HepG2 (cell line): ENCODE measurements at regions not wholly inside any gene's neighbourhood (a gene's known extent, or its start where the extent isn't known, plus 50 kb on each side); places are given as distances from the start of the nearest gene placed in this dataset.

Source experiments
- ATAC-seq: fragments of 200-7000 bp; cut with Tn5 transposase; 3 replicates; pipeline ENCODE4 v1.9.1; 2020; ENCODE audit warnings: mild to moderate bottlenecking, moderate library complexity
- BruUV-seq: library from RNA; stranded (reverse); fragments of 400-500 nt; replicated peaks from 2 replicates; lab custom pipeline; 2021; lab: Mats Ljungman, UMichigan
- CTCF ChIA-PET: fragments of 300-600 bp; formaldehyde crosslinking; extraction: SDS; loops from one replicate; lab custom pipeline; 2021; ENCODE audit warnings: low total read pairs, inconsistent platforms, low intra/inter-chr PET ratio; lab: Yijun Ruan, JAX
- POLR2A ChIA-PET: fragments of 350-600 bp; sonication (Branson Sonifier 250); formaldehyde crosslinking; loops from one replicate; lab custom pipeline; 2020; ENCODE audit warnings: antibody characterized with exemption, inconsistent platforms; lab: Yijun Ruan, JAX
- DNase-seq: peaks from one replicate; pipeline ENCODE4 v3.0.0-alpha.2; 2015; ENCODE audit warnings: low spot score
- FAIRE-seq: peaks from 3 replicates; lab custom pipeline; 2011; peaks lifted over from hg19 to GRCh38; lab: Jason Lieb, UNC
- H2AFZ ChIP-seq: one replicate; pipeline ENCODE4 v1.6.1; 2011; ENCODE audit warnings: low read length, inconsistent platforms
- H3K27ac ChIP-seq: fragments of 300-600 bp; 3 replicates; pipeline ENCODE4 v1.8.0; 2011; ENCODE audit warnings: mixed run types, mild to moderate bottlenecking, mixed read lengths, low read length, inconsistent platforms; ENCODE audit not compliant: insufficient read depth; ENCODE audit errors: extremely low read length
- H3K27me3 ChIP-seq, 2 experiments: fragments of 200-600 bp in 1 of 2; 2 replicates in 1 of 2; 3 replicates in 1 of 2; pipeline versions ENCODE4 v1.6.0 to v1.8.0; 2011; ENCODE audit warnings: low read length in 2 of 2, mild to moderate bottlenecking in 2 of 2, moderate library complexity in 2 of 2, inconsistent platforms in 1 of 2; ENCODE audit not compliant: insufficient read depth in 2 of 2, control insufficient read depth in 1 of 2
- H3K36me3 ChIP-seq, 2 experiments: fragments of 200-600 bp in 1 of 2; replicated peaks in 1 of 2; 2 replicates in 1 of 2; 3 replicates in 1 of 2; pipeline versions ENCODE4 v1.5.1 to v1.8.0; 2011; ENCODE audit warnings: low read length in 2 of 2, inconsistent platforms in 1 of 2; ENCODE audit not compliant: insufficient read depth in 2 of 2, control insufficient read depth in 1 of 2
- H3K4me1 ChIP-seq: 2 replicates; pipeline ENCODE4 v1.5.1; 2012; ENCODE audit warnings: low read length, inconsistent platforms; ENCODE audit not compliant: insufficient read depth
- H3K4me2 ChIP-seq: 2 replicates; pipeline ENCODE4 v1.6.0; 2011; ENCODE audit warnings: low read depth, low read length, inconsistent platforms
- H3K4me3 ChIP-seq, 3 experiments: fragments of 200-600 bp in 1 of 3; sonication (generic), shearing (Covaris generic) in 1 of 3; replicated peaks in 1 of 3; 2 replicates each; pipeline ENCODE4 v1.5.1; 2011 to 2016; ENCODE audit warnings: low read length in 3 of 3, inconsistent platforms in 2 of 3, low read depth in 2 of 3, mild to moderate bottlenecking in 2 of 3, control low read depth in 1 of 3, mixed read lengths in 1 of 3; ENCODE audit not compliant: insufficient read depth in 1 of 3
- H3K79me2 ChIP-seq: one replicate; pipeline ENCODE4 v1.6.1; 2011; ENCODE audit warnings: low read length, inconsistent platforms; ENCODE audit not compliant: insufficient read depth
- H3K9ac ChIP-seq: 2 replicates; pipeline ENCODE4 v1.6.0; 2011; ENCODE audit warnings: mild to moderate bottlenecking, low read depth, low read length, inconsistent platforms; ENCODE audit not compliant: insufficient read depth
- H3K9me3 ChIP-seq: 2 replicates; pipeline ENCODE4 v1.5.1; 2012; ENCODE audit warnings: mild to moderate bottlenecking, low read length
- H4K20me1 ChIP-seq: 2 replicates; pipeline ENCODE4 v1.6.0; 2011; ENCODE audit warnings: inconsistent platforms, mild to moderate bottlenecking, low read length, moderate library complexity; ENCODE audit not compliant: insufficient read depth
- KMT2A ChIP-seq: sonication (generic); formaldehyde crosslinking; IDR thresholded peaks from 2 replicates; pipeline ENCODE4 v1.4.0; 2020; ENCODE audit warnings: missing genetic modification reagents
- PITX1 ChIP-seq: sonication (generic); formaldehyde crosslinking; IDR thresholded peaks from 2 replicates; pipeline ENCODE4 v1.5.1; 2020; ENCODE audit warnings: mild to moderate bottlenecking, missing genetic modification reagents
- PTBP1 ChIP-seq: fragments of 200-400 bp; formaldehyde crosslinking; IDR thresholded peaks from 2 replicates; pipeline ENCODE4 v1.6.1; 2018; ENCODE audit warnings: low read length, low read depth; ENCODE audit not compliant: poor library complexity, severe bottlenecking
- SIN3A ChIP-seq: IDR thresholded peaks from 2 replicates; pipeline ENCODE4 v1.6.1; 2011; ENCODE audit warnings: low read depth, mild to moderate bottlenecking, control low read depth, low read length, borderline replicate concordance
- TARDBP ChIP-seq: sonication (generic); formaldehyde crosslinking; IDR thresholded peaks from 2 replicates; pipeline ENCODE4 v1.8.0; 2022; ENCODE audit warnings: mild to moderate bottlenecking, missing genetic modification reagents
- TBP ChIP-seq: sonication (generic); formaldehyde crosslinking; IDR thresholded peaks from 2 replicates; pipeline ENCODE4 v1.5.0; 2020; ENCODE audit warnings: missing genetic modification reagents
- XBP1 ChIP-seq: sonication (generic); formaldehyde crosslinking; IDR thresholded peaks from 2 replicates; pipeline ENCODE4 v1.5.0; 2020; ENCODE audit warnings: missing genetic modification reagents
- ZNF136 ChIP-seq: sonication (generic); formaldehyde crosslinking; IDR thresholded peaks from 2 replicates; pipeline ENCODE4 v1.8.1; 2022; ENCODE audit warnings: low read depth, mild to moderate bottlenecking, moderate library complexity, missing genetic modification reagents
- ZNF160 ChIP-seq: sonication (generic); formaldehyde crosslinking; IDR thresholded peaks from 2 replicates; pipeline ENCODE4 v1.8.0; 2022; ENCODE audit warnings: mild to moderate bottlenecking, inconsistent platforms, missing genetic modification reagents
- ZNF546 ChIP-seq: sonication (generic); formaldehyde crosslinking; conservative IDR thresholded peaks from 2 replicates; pipeline ENCODE4 v1.8.1; 2023; ENCODE audit warnings: mild to moderate bottlenecking, missing genetic modification reagents
- ZNF703 ChIP-seq: sonication (generic); formaldehyde crosslinking; IDR thresholded peaks from 2 replicates; pipeline ENCODE4 v1.5.1; 2020; ENCODE audit warnings: missing genetic modification reagents, mild to moderate bottlenecking, moderate library complexity, borderline replicate concordance
- ZNF773 ChIP-seq: sonication (generic); formaldehyde crosslinking; IDR thresholded peaks from 2 replicates; pipeline ENCODE4 v1.4.0; 2020; ENCODE audit warnings: missing genetic modification reagents, borderline replicate concordance
- ZSCAN31 ChIP-seq: sonication (generic); formaldehyde crosslinking; IDR thresholded peaks from 2 replicates; pipeline ENCODE4 v1.5.0; 2020; ENCODE audit warnings: low read depth, mild to moderate bottlenecking, missing genetic modification reagents
- WGBS: methylation state at CpG from one replicate; pipeline ENCODE4 v1.1.6; 2017; ENCODE audit warnings: low lambda C conversion rate; 5-methylcytosine and 5-hydroxymethylcytosine counted together
- in situ Hi-C: cut with HindIII; loops from 2 replicates; pipeline ENCODE4 v1.10.0; 2017; ENCODE audit warnings: low pct_unique_long_range_greater_than_20kb; ENCODE audit not compliant: extremely low pct_ligation_motif_present
- intact Hi-C: fragments of 100-400 bp; cut with micrococcal nuclease; formaldehyde crosslinking; loops from one replicate; pipeline ENCODE4 v1.10.0; 2022; ENCODE audit not compliant: unreplicated experiment

- TF ChIP-seq SIN3A (no peak), PTBP1 (no peak), ZNF773 (CRISPR knock-in tag) (no peak)
These were observed 173.5 kb upstream of the FMR1 start (continued) for GRCh38 chrX:147738265-147738664.

DNA sequence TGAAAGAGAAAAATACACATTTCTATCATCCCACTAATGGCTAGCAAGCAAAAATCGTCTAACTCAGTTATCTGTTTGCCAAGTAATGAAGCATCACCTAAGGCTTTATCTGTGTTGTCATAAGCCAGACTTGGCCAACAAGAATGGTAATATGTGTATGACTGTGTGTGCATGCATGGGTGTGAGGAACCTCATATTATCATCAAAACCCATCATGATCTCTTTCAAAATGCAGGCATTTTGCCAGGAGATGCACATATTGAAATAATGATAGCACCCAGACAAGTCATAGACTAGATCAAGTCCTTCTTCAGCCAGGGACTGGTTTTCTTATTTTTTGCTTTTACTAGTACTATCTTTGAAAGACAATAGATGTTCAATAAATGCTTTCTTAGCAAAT is 172.5 kb upstream of the FMR1 start:
- Histone ChIP-seq H3K79me2 (no peaks in the 10 kb centered on the region), H3K4me3 (no peak overlapping the region), H3K36me3 (no peaks in the 10 kb centered on the region), H3K9me3 (no peaks in the 10 kb centered on the region), H3K4me2 (no peak overlapping the region), H3K4me1 (no peaks in the 10 kb centered on the region), H2AFZ (no peak overlapping the region), H3K27me3 (no peaks in the 10 kb centered on the region), H3K27ac (no peak overlapping the region), H3K9ac (no peak overlapping the region), H4K20me1 (no peaks in the 10 kb centered on the region)
- intact Hi-C loops: no loop called here
- in situ Hi-C loops: no loop called here
- CTCF ChIA-PET: no interaction called here
- BruUV-seq: no TSS peak
- ATAC-seq (no peak), FAIRE-seq (no peak), DNase-seq (no peak)
- TF ChIP-seq TARDBP (CRISPR knock-in tag): no peak
- TF ChIP-seq TBP (CRISPR knock-in tag): no peak
- TF ChIP-seq PITX1 (CRISPR knock-in tag): no peak
- no peak for TF ChIP-seq ZNF546 (CRISPR knock-in tag)
- TF ChIP-seq KMT2A: no peak
- no peak for TF ChIP-seq ZNF136 (CRISPR knock-in tag)
- no peak for TF ChIP-seq ZNF703 (CRISPR knock-in tag)
- TF ChIP-seq ZSCAN31 (CRISPR knock-in tag): no peak
- TF ChIP-seq ZNF160 (CRISPR knock-in tag): no peak
- no peak for TF ChIP-seq XBP1
- WGBS: 0% methylated on average over 1 of the region's 1 CpG
- POLR2A ChIA-PET: no interaction called here
